DMS 273 treated with DMSO at 0.1 percent for 48 hours (cell line): ENCODE measurements at regions not wholly inside any gene's neighbourhood (a gene's known extent, or its start where the extent isn't known, plus 50 kb on each side); places are given as distances from the start of the nearest gene placed in this dataset.

Source experiments
- DNase-seq: peaks from one replicate; lab custom pipeline; 2025; lab: John Stamatoyannopoulos, UW

- DNase-seq = no peak
Measured at GRCh38 chr17:79280866-79281572, 206.4 kb downstream of the ENGASE start.

GRCh38 chr17:79280010-79280409 is 205.4 kb downstream of the ENGASE start:
- DNase-seq = no peak

- no peak for DNase-seq
Measured at GRCh38 chr17:79279320-79279719, 204.7 kb downstream of the ENGASE start.

GRCh38 chr17:79276821-79277220 is 202.2 kb downstream of the ENGASE start:
- DNase-seq = peak; percentile 42

GRCh38 chr17:79273660-79274059 is 199.0 kb downstream of the ENGASE start:
- no peak for DNase-seq

GRCh38 chr17:79272666-79273219 is 198.1 kb downstream of the ENGASE start:
- no peak for DNase-seq

- no peak for DNase-seq
Measured at GRCh38 chr17:79272220-79272619, 197.6 kb downstream of the ENGASE start.

GRCh38 chr17:79269620-79270019 is 195.0 kb downstream of the ENGASE start:
- DNase-seq = no peak

- no peak for DNase-seq
Measured at GRCh38 chr17:79263191-79263590, 188.6 kb downstream of the ENGASE start.

- no peak for DNase-seq
Measured at GRCh38 chr17:79262624-79263023, 188.0 kb downstream of the ENGASE start.

- no peak for DNase-seq
Measured at GRCh38 chr17:79261355-79262072, 186.9 kb downstream of the ENGASE start.

- no peak for DNase-seq
Measured at GRCh38 chr17:79258843-79259242, 184.2 kb downstream of the ENGASE start.

- no peak for DNase-seq
Measured at GRCh38 chr17:79258041-79258440, 183.4 kb downstream of the ENGASE start.

GRCh38 chr17:79255926-79256585 is 181.4 kb downstream of the ENGASE start:
- DNase-seq = no peak

GRCh38 chr17:79255456-79255855 is 180.8 kb downstream of the ENGASE start:
- no peak for DNase-seq

- DNase-seq = no peak
Measured at GRCh38 chr17:79255046-79255445, 180.4 kb downstream of the ENGASE start.

GRCh38 chr17:79252886-79253285 is 178.3 kb downstream of the ENGASE start:
- DNase-seq = no peak

- DNase-seq = no peak
Measured at GRCh38 chr17:79251824-79252223, 177.2 kb downstream of the ENGASE start.

GRCh38 chr17:79249929-79250521 is 175.4 kb downstream of the ENGASE start:
- DNase-seq = no peak

GRCh38 chr17:79248843-79249493 is 174.3 kb downstream of the ENGASE start:
- no peak for DNase-seq

GRCh38 chr17:79246225-79247190 is 171.9 kb downstream of the ENGASE start:
- DNase-seq = no peak
